Loucy (cell line): ENCODE measurements at regions not wholly inside any gene's neighbourhood (a gene's known extent, or its start where the extent isn't known, plus 50 kb on each side); places are given as distances from the start of the nearest gene placed in this dataset.

Experiments used
- H2AFZ ChIP-seq: fragments of 200-600 bp; sonication (generic); 2 replicates; pipeline ENCODE4 v1.6.0; 2016; ENCODE audit warnings: antibody characterized with exemption, mild to moderate bottlenecking, low read length, moderate library complexity
- H3F3A ChIP-seq: fragments of 200-600 bp; 2 replicates; pipeline ENCODE4 v1.6.0; 2016; ENCODE audit warnings: antibody characterized with exemption, low read depth, mild to moderate bottlenecking
- H3K27me3 ChIP-seq: fragments of 200-600 bp; sonication (generic); 2 replicates; pipeline ENCODE4 v1.6.1; 2014; ENCODE audit warnings: low read length, mild to moderate bottlenecking; ENCODE audit not compliant: insufficient read depth, poor library complexity, severe bottlenecking
- H3K36me3 ChIP-seq: fragments of 200-600 bp; sonication (generic); 2 replicates; pipeline ENCODE4 v1.6.1; 2016; ENCODE audit warnings: low read length; ENCODE audit not compliant: insufficient read depth
- H3K4me1 ChIP-seq: fragments of 200-600 bp; sonication (generic); 2 replicates; pipeline ENCODE4 v1.5.1; 2014; ENCODE audit warnings: low read length, mild to moderate bottlenecking; ENCODE audit not compliant: insufficient read depth, poor library complexity, severe bottlenecking
- H3K4me2 ChIP-seq: fragments of 200-600 bp; sonication (generic); 2 replicates; pipeline ENCODE4 v1.6.0; 2014; ENCODE audit warnings: antibody characterized with exemption, low read length, low read depth, mild to moderate bottlenecking; ENCODE audit not compliant: poor library complexity, severe bottlenecking
- H3K4me3 ChIP-seq: fragments of 200-600 bp; sonication (generic); 2 replicates; pipeline ENCODE4 v1.5.1; 2014; ENCODE audit warnings: low read length, mild to moderate bottlenecking, mixed read lengths; ENCODE audit not compliant: poor library complexity, severe bottlenecking
- H3K79me2 ChIP-seq: fragments of 200-600 bp; sonication (generic); 2 replicates; pipeline ENCODE4 v1.6.1; 2014; ENCODE audit warnings: low read length; ENCODE audit not compliant: insufficient read depth
- H3K9ac ChIP-seq: fragments of 200-600 bp; sonication (generic); 2 replicates; pipeline ENCODE4 v1.6.0; 2014; ENCODE audit warnings: mild to moderate bottlenecking, low read depth, low read length, moderate library complexity; ENCODE audit not compliant: poor library complexity, severe bottlenecking
- H3K9me2 ChIP-seq: fragments of 200-600 bp; sonication (generic); replicated peaks from 2 replicates; pipeline ENCODE4 v1.6.1; 2016; ENCODE audit warnings: low read depth, low read length, mixed read lengths
- H3K9me3 ChIP-seq: fragments of 200-600 bp; sonication (generic); 2 replicates; pipeline ENCODE4 v1.6.1; 2014; ENCODE audit warnings: mild to moderate bottlenecking, antibody characterized with exemption, low read length, low read depth; ENCODE audit not compliant: insufficient read depth
- H4K20me1 ChIP-seq: fragments of 200-600 bp; sonication (generic); 2 replicates; pipeline ENCODE4 v1.6.0; 2014; ENCODE audit warnings: antibody characterized with exemption, low read length, mild to moderate bottlenecking; ENCODE audit not compliant: insufficient read depth, poor library complexity, severe bottlenecking
- EZH2phosphoT487 ChIP-seq: fragments of 200-600 bp; IDR thresholded peaks from 2 replicates; pipeline ENCODE4 v1.6.1; 2018; ENCODE audit warnings: antibody characterized with exemption, mild to moderate bottlenecking, moderate library complexity, borderline replicate concordance
- TF ChIP-seq, protein P1 (sequence below): fragments of 200-600 bp; sonication (generic); conservative IDR thresholded peaks from 2 replicates; pipeline ENCODE4 v1.5.1; 2014; ENCODE audit warnings: mild to moderate bottlenecking, antibody characterized with exemption, low read length

DNA sequence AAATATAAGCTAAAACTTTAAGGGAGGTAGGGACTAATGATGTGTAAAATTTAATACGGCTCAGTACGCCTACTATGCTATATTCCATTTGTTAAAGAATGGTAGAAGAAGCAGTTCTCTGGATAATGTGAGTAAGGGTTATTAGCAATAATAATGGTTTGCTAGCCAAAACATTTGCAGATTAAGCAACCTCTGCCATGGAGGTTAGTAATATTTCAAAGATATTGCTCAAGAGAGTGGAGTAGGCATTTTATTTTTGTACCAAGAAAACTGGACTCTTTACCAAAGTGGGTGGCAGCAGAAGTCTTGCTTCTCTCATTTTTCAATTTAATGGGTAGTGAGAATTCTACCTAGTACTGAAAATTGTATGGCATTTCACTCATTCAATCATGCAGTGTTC, 158.9 kb upstream of the TMEM106B start:
- no peaks in the 10 kb centered on the region for H3K4me1 ChIP-seq
- H3K9me2 ChIP-seq: no peaks in the 10 kb centered on the region
- H3K79me2 ChIP-seq: no peaks in the 10 kb centered on the region
- H4K20me1 ChIP-seq: no peaks in the 10 kb centered on the region
- no peak overlapping the region for H3K9ac ChIP-seq
- H3K27me3 ChIP-seq: no peaks in the 10 kb centered on the region
- no peak overlapping the region for H3K4me3 ChIP-seq
- H3F3A ChIP-seq: no peaks in the 10 kb centered on the region
- no peaks in the 10 kb centered on the region for H3K36me3 ChIP-seq
- no peaks in the 10 kb centered on the region for H3K9me3 ChIP-seq
- TF ChIP-seq EZH2phosphoT487: no peak
- TF ChIP-seq, protein P1, sequence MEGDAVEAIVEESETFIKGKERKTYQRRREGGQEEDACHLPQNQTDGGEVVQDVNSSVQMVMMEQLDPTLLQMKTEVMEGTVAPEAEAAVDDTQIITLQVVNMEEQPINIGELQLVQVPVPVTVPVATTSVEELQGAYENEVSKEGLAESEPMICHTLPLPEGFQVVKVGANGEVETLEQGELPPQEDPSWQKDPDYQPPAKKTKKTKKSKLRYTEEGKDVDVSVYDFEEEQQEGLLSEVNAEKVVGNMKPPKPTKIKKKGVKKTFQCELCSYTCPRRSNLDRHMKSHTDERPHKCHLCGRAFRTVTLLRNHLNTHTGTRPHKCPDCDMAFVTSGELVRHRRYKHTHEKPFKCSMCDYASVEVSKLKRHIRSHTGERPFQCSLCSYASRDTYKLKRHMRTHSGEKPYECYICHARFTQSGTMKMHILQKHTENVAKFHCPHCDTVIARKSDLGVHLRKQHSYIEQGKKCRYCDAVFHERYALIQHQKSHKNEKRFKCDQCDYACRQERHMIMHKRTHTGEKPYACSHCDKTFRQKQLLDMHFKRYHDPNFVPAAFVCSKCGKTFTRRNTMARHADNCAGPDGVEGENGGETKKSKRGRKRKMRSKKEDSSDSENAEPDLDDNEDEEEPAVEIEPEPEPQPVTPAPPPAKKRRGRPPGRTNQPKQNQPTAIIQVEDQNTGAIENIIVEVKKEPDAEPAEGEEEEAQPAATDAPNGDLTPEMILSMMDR: no peak
- H3K4me2 ChIP-seq: no peak overlapping the region
- no peak overlapping the region for H2AFZ ChIP-seq

DNA sequence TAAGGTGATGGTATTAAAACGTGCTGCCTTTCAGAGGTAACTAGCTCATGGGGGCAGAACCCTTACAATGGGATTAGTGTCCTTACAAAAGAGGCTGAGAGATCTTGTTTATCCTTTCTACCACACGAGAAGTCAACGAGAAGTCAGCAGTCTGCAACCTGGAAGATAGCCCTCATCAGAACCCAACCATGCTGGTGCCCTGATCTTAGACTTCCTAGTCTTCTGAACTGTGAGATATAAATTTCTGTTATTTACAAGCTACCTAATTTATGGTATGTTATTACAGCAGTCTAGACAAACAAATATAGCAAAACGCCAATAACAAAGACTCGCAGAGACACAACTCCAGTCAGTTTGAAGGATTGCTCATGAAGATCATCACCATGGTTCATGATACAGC, 157.5 kb upstream of the TMEM106B start:
- no peak overlapping the region for H3K4me3 ChIP-seq
- H3K27me3 ChIP-seq: no peaks in the 10 kb centered on the region
- TF ChIP-seq, protein P1: no peak
- TF ChIP-seq EZH2phosphoT487: no peak
- H3K9ac ChIP-seq: no peak overlapping the region
- H3K9me3 ChIP-seq: no peaks in the 10 kb centered on the region
- no peaks in the 10 kb centered on the region for H3F3A ChIP-seq
- no peaks in the 10 kb centered on the region for H3K36me3 ChIP-seq
- H3K9me2 ChIP-seq: no peaks in the 10 kb centered on the region
- H3K79me2 ChIP-seq: no peaks in the 10 kb centered on the region
- H3K4me2 ChIP-seq: no peak overlapping the region
- H3K4me1 ChIP-seq: no peaks in the 10 kb centered on the region
- no peak overlapping the region for H2AFZ ChIP-seq
- H4K20me1 ChIP-seq: no peaks in the 10 kb centered on the region

DNA sequence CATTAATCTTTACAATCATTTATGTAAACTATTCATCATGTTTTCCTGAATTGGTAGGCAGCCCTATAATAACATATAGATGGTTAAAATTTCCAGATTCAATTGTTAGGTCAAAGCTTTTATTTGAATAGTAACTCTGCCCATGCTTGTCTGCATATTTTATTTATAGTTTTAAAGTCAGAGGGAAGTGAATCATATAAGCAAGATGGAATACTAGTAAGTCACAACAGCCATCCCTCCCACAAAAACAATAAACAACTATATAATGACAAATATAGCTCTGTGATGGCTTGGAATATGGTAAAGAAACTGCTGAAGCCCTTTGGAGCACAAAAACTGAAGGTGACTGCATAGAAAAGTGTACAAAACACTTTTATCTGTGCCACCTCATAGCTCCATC, 156.3 kb upstream of the TMEM106B start:
- H3F3A ChIP-seq: no peaks in the 10 kb centered on the region
- no peaks in the 10 kb centered on the region for H4K20me1 ChIP-seq
- H3K9me2 ChIP-seq: no peaks in the 10 kb centered on the region
- H3K79me2 ChIP-seq: no peaks in the 10 kb centered on the region
- no peaks in the 10 kb centered on the region for H3K27me3 ChIP-seq
- no peaks in the 10 kb centered on the region for H3K4me1 ChIP-seq
- H3K36me3 ChIP-seq: no peaks in the 10 kb centered on the region
- no peak overlapping the region for H3K4me3 ChIP-seq
- H3K4me2 ChIP-seq: no peak overlapping the region
- H3K9ac ChIP-seq: no peak overlapping the region
- no peak overlapping the region for H2AFZ ChIP-seq
- no peaks in the 10 kb centered on the region for H3K9me3 ChIP-seq
- TF ChIP-seq, protein P1: no peak
